ENCODE measurements at regions not wholly inside any gene's neighbourhood (a gene's known extent, or its start where the extent isn't known, plus 50 kb on each side); places are given as distances from the start of the nearest gene placed in this dataset.
A peak's percentile ranks its signal among the peaks of the same experiment; 100 is the strongest.

DNA sequence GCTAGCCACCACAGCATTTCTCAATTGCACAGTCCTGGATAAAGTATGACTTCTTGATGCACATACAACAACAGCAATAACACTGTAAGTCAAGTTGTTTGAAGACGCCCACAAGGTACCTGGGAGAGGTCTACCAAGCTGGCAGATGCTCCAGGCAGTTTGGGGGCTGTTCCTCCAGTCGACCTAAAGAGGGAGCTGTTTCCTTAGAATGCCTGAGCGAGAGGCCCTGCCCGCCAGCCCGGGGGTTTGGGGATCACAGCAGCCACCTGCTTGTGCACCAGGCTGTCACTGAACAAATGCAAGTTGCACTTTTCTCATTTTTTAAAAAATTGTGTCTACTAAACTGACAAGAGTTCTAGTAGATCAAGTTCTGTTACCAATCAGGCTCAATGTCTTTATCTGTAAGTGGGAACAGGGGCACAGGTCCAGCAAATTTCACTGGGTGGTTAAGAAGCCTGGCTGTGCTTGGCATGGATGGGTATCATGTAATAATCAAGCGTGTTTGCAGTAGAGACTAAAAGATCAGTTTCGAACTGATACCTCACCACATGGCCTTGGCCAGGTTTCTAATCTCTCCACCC lies 193.8 kb upstream of the ADO start:
- TF ChIP-seq, protein P1, sequence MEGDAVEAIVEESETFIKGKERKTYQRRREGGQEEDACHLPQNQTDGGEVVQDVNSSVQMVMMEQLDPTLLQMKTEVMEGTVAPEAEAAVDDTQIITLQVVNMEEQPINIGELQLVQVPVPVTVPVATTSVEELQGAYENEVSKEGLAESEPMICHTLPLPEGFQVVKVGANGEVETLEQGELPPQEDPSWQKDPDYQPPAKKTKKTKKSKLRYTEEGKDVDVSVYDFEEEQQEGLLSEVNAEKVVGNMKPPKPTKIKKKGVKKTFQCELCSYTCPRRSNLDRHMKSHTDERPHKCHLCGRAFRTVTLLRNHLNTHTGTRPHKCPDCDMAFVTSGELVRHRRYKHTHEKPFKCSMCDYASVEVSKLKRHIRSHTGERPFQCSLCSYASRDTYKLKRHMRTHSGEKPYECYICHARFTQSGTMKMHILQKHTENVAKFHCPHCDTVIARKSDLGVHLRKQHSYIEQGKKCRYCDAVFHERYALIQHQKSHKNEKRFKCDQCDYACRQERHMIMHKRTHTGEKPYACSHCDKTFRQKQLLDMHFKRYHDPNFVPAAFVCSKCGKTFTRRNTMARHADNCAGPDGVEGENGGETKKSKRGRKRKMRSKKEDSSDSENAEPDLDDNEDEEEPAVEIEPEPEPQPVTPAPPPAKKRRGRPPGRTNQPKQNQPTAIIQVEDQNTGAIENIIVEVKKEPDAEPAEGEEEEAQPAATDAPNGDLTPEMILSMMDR (conservative IDR thresholded peaks at IDR 0.05; ENCODE audit: low read depth, low read length) = peak; percentile 100
- no peak for TF ChIP-seq EZH2 (IDR thresholded peaks at IDR 0.05; ENCODE audit: low read length, unreplicated experiment)
